Suprapubic skin (tissue), 4 donors: ENCODE measurements at regions not wholly inside any gene's neighbourhood (a gene's known extent, or its start where the extent isn't known, plus 50 kb on each side); places are given as distances from the start of the nearest gene placed in this dataset.
"Not testable (repeated sequence)": the region's sequence is repeated elsewhere in the genome, so short reads cannot be mapped to it uniquely, and the experiment has no call there.

Experiments used
- DNase-seq, 2 donors: peaks; one replicate each; pipeline ENCODE4 v3.0.0-alpha.2; 2019; ENCODE audit warnings: low spot score in 2 of 2
- H3K27ac ChIP-seq: fragments of 200-600 bp; sonication (generic); one replicate; pipeline ENCODE4 v1.5.1; 2019
- H3K27me3 ChIP-seq: fragments of 200-600 bp; sonication (generic); one replicate; pipeline ENCODE4 v1.5.1; 2019
- H3K36me3 ChIP-seq: fragments of 200-600 bp; sonication (generic); one replicate; pipeline ENCODE4 v1.5.1; 2019
- H3K4me1 ChIP-seq: fragments of 200-600 bp; sonication (generic); one replicate; pipeline ENCODE4 v1.5.1; 2019
- H3K4me3 ChIP-seq: fragments of 200-600 bp; sonication (generic); one replicate; pipeline ENCODE4 v1.5.1; 2019; ENCODE audit warnings: mild to moderate bottlenecking
- H3K9me3 ChIP-seq: fragments of 200-600 bp; sonication (generic); one replicate; pipeline ENCODE4 v1.5.1; 2019
- CTCF ChIP-seq, 2 donors: fragments of 200-600 bp in 1 of 2; fragments of 450-650 bp in 1 of 2; sonication (generic) in 1 of 2; IDR thresholded peaks; one replicate each; pipeline ENCODE4 v1.5.1; 2016 to 2019; ENCODE audit warnings: antibody characterized with exemption in 2 of 2, mild to moderate bottlenecking in 1 of 2, moderate library complexity in 1 of 2
- EP300 ChIP-seq: sonication (generic); formaldehyde crosslinking; IDR thresholded peaks from one replicate; pipeline ENCODE4 v1.6.1; 2017; ENCODE audit warnings: antibody characterized with exemption
- POLR2A ChIP-seq, 2 donors: fragments of 450-650 bp; IDR thresholded peaks; one replicate each; pipeline ENCODE4 v1.6.1; 2017; ENCODE audit warnings: antibody characterized with exemption in 2 of 2, mild to moderate bottlenecking in 2 of 2, moderate library complexity in 2 of 2
- POLR2AphosphoS5 ChIP-seq, 3 donors: sonication (generic); formaldehyde crosslinking; IDR thresholded peaks; one replicate each; pipeline ENCODE4 v1.6.1; 2017; ENCODE audit warnings: antibody characterized with exemption in 3 of 3
- WGBS: methylation state at CpG from one replicate; pipeline ENCODE4 v1.1.5; 2018; 5-methylcytosine and 5-hydroxymethylcytosine counted together

GRCh38 chr16:9340526-9341256, 249.2 kb downstream of the HAPSTR1 start:
- DNase-seq: no peak
- Histone ChIP-seq H3K4me1 (no peaks in the 10 kb centered on the region), H3K4me3 (no peak overlapping the region), H3K27ac (no peak overlapping the region), H3K9me3 (no peaks in the 10 kb centered on the region), H3K27me3 (peaks cover 3% of the 10 kb centered on the region), H3K36me3 (no peaks in the 10 kb centered on the region)
- 57% methylated on average over 15 of the region's 15 CpGs for WGBS
- TF ChIP-seq CTCF (IDR thresholded peaks at IDR 0.05) (no peak), POLR2AphosphoS5 (IDR thresholded peaks at IDR 0.05) (no peak), EP300 (no peak), POLR2A (IDR thresholded peaks at IDR 0.05) (no peak)

- DNase-seq: no peak
- Histone ChIP-seq H3K9me3 (no peaks in the 10 kb centered on the region), H3K27ac (no peak overlapping the region), H3K4me1 (no peaks in the 10 kb centered on the region), H3K27me3 (peaks cover 3% of the 10 kb centered on the region), H3K4me3 (no peak overlapping the region), H3K36me3 (no peaks in the 10 kb centered on the region)
- 65% methylated on average over 6 of the region's 6 CpGs for WGBS
- TF ChIP-seq CTCF (IDR thresholded peaks at IDR 0.05) (no peak), EP300 (no peak), POLR2A (IDR thresholded peaks at IDR 0.05) (no peak), POLR2AphosphoS5 (IDR thresholded peaks at IDR 0.05) (no peak)
Observed at GRCh38 chr16:9343276-9343675, 251.8 kb downstream of the HAPSTR1 start.

GRCh38 chr16:9344508-9344907, 253.1 kb downstream of the HAPSTR1 start:
- no peak overlapping the region for H3K4me3 ChIP-seq
- no peaks in the 10 kb centered on the region for H3K4me1 ChIP-seq
- no peak for DNase-seq
- H3K9me3 ChIP-seq: peaks cover 9% of the 10 kb centered on the region
- peaks cover 3% of the 10 kb centered on the region for H3K27me3 ChIP-seq
- H3K36me3 ChIP-seq: no peaks in the 10 kb centered on the region
- TF ChIP-seq POLR2AphosphoS5 (IDR thresholded peaks at IDR 0.05) (no peak), CTCF (IDR thresholded peaks at IDR 0.05) (no peak), EP300 (no peak), POLR2A (IDR thresholded peaks at IDR 0.05) (no peak)
- WGBS: 72% methylated on average over 4 of the region's 4 CpGs
- no peak overlapping the region for H3K27ac ChIP-seq

GRCh38 chr16:9345046-9345445, 253.6 kb downstream of the HAPSTR1 start:
- H3K9me3 ChIP-seq: peaks cover 9% of the 10 kb centered on the region
- TF ChIP-seq POLR2AphosphoS5 (IDR thresholded peaks at IDR 0.05) (no peak), EP300 (no peak), CTCF (IDR thresholded peaks at IDR 0.05) (no peak)
- WGBS: 75% methylated on average over 9 of the region's 9 CpGs
- peaks cover 3% of the 10 kb centered on the region for H3K27me3 ChIP-seq
- no peaks in the 10 kb centered on the region for H3K36me3 ChIP-seq
- no peak for DNase-seq
- no peak overlapping the region for H3K27ac ChIP-seq
- no peak overlapping the region for H3K4me3 ChIP-seq
- H3K4me1 ChIP-seq: no peaks in the 10 kb centered on the region

- H3K4me3 ChIP-seq: no peak overlapping the region
- H3K36me3 ChIP-seq: no peaks in the 10 kb centered on the region
- H3K4me1 ChIP-seq: no peaks in the 10 kb centered on the region
- H3K27ac ChIP-seq: no peak overlapping the region
- DNase-seq: no peak
- WGBS: 79% methylated on average over 1 of the region's 1 CpG
- H3K9me3 ChIP-seq: peaks cover 9% of the 10 kb centered on the region
- H3K27me3 ChIP-seq: peaks cover 3% of the 10 kb centered on the region
- TF ChIP-seq EP300: no peak
Observed at GRCh38 chr16:9345880-9346279, 254.4 kb downstream of the HAPSTR1 start.

GRCh38 chr16:9348912-9349311, 257.5 kb downstream of the HAPSTR1 start:
- H3K4me1 ChIP-seq: no peaks in the 10 kb centered on the region
- H3K4me3 ChIP-seq: no peak overlapping the region
- no peak for DNase-seq
- H3K9me3 ChIP-seq: peaks cover 9% of the 10 kb centered on the region
- no peaks in the 10 kb centered on the region for H3K36me3 ChIP-seq
- TF ChIP-seq CTCF (IDR thresholded peaks at IDR 0.05) (no peak), EP300 (no peak), POLR2A (IDR thresholded peaks at IDR 0.05) (no peak), POLR2AphosphoS5 (IDR thresholded peaks at IDR 0.05) (no peak)
- H3K27me3 ChIP-seq: no peaks in the 10 kb centered on the region
- no peak overlapping the region for H3K27ac ChIP-seq

GRCh38 chr16:9349373-9349960, 258.0 kb downstream of the HAPSTR1 start:
- H3K27ac ChIP-seq, DNase-seq, H3K27me3 ChIP-seq, H3K36me3 ChIP-seq, H3K9me3 ChIP-seq, H3K4me1 ChIP-seq, H3K4me3 ChIP-seq: not testable (repeated sequence)
- 82% methylated on average over 8 of the region's 8 CpGs for WGBS

- 97% methylated on average over 19 of the region's 39 CpGs for whole genome bisulfite sequencing
- H3K9me3 ChIP-seq, H3K36me3 ChIP-seq, H3K27ac ChIP-seq, H3K4me3 ChIP-seq, H3K4me1 ChIP-seq, DNase-seq, H3K27me3 ChIP-seq: not testable (repeated sequence)
Observed at GRCh38 chr16:9350119-9350799, 258.8 kb downstream of the HAPSTR1 start.
